Adipocyte (in vitro differentiated cells): ENCODE measurements at regions not wholly inside any gene's neighbourhood (a gene's known extent, or its start where the extent isn't known, plus 50 kb on each side); places are given as distances from the start of the nearest gene placed in this dataset.

Experiments used
- DNase-seq: peaks from one replicate; pipeline ENCODE4 v3.0.0-alpha.2; 2015; ENCODE audit warnings: low read depth
- H3K27me3 ChIP-seq: replicated peaks from 2 replicates; pipeline ENCODE4 v1.7.0; 2013; ENCODE audit warnings: mild to moderate bottlenecking, low read length, moderate library complexity; ENCODE audit not compliant: control insufficient read depth, insufficient read depth
- H3K36me3 ChIP-seq: 2 replicates; pipeline ENCODE4 v1.7.0; 2013; ENCODE audit warnings: low read length, mild to moderate bottlenecking, moderate library complexity; ENCODE audit not compliant: control insufficient read depth, insufficient read depth, severe bottlenecking
- H3K4me1 ChIP-seq: 2 replicates; pipeline ENCODE4 v1.7.0; 2013; ENCODE audit warnings: mild to moderate bottlenecking, low read length, moderate library complexity; ENCODE audit not compliant: control insufficient read depth, insufficient read depth
- H3K4me3 ChIP-seq: 2 replicates; pipeline ENCODE4 v1.7.0; 2013; ENCODE audit warnings: mild to moderate bottlenecking, low read length, moderate library complexity
- H3K9ac ChIP-seq: 2 replicates; pipeline ENCODE4 v1.7.0; 2013; ENCODE audit warnings: mild to moderate bottlenecking, low read length, moderate library complexity
- H3K9me3 ChIP-seq: 2 replicates; pipeline ENCODE4 v1.7.0; 2013; ENCODE audit warnings: mild to moderate bottlenecking, low read length, moderate library complexity; ENCODE audit not compliant: control insufficient read depth

GRCh38 chr1:108082738-108083562 is 117.2 kb downstream of the SLC25A24 start:
- DNase-seq: no peak
- H3K27me3 ChIP-seq: no peaks in the 10 kb centered on the region
- H3K4me3 ChIP-seq: no peak overlapping the region
- no peaks in the 10 kb centered on the region for H3K36me3 ChIP-seq
- H3K9me3 ChIP-seq: no peaks in the 10 kb centered on the region
- no peak overlapping the region for H3K9ac ChIP-seq
- peaks cover 8% of the 10 kb centered on the region for H3K4me1 ChIP-seq

GRCh38 chr1:108082001-108082400 is 117.0 kb upstream of the VAV3 start:
- H3K4me1 ChIP-seq: peaks cover 2% of the 10 kb centered on the region
- H3K9ac ChIP-seq: no peak overlapping the region
- no peak overlapping the region for H3K4me3 ChIP-seq
- H3K9me3 ChIP-seq: no peaks in the 10 kb centered on the region
- no peaks in the 10 kb centered on the region for H3K27me3 ChIP-seq
- no peaks in the 10 kb centered on the region for H3K36me3 ChIP-seq
- no peak for DNase-seq

GRCh38 chr1:108080448-108080847 is 115.5 kb upstream of the VAV3 start:
- Histone ChIP-seq H3K4me3 (no peak overlapping the region), H3K9ac (no peak overlapping the region), H3K27me3 (no peaks in the 10 kb centered on the region), H3K9me3 (no peaks in the 10 kb centered on the region), H3K36me3 (no peaks in the 10 kb centered on the region), H3K4me1 (no peaks in the 10 kb centered on the region)
- DNase-seq: no peak

GRCh38 chr1:108079440-108080025 is 114.6 kb upstream of the VAV3 start:
- no peak for DNase-seq
- Histone ChIP-seq H3K4me3 (no peak overlapping the region), H3K27me3 (no peaks in the 10 kb centered on the region), H3K36me3 (no peaks in the 10 kb centered on the region), H3K9ac (no peak overlapping the region), H3K9me3 (no peaks in the 10 kb centered on the region), H3K4me1 (no peaks in the 10 kb centered on the region)

GRCh38 chr1:108077991-108078390 is 113.0 kb upstream of the VAV3 start:
- H3K9me3 ChIP-seq: no peaks in the 10 kb centered on the region
- no peak overlapping the region for H3K4me3 ChIP-seq
- H3K4me1 ChIP-seq: no peaks in the 10 kb centered on the region
- no peak for DNase-seq
- H3K36me3 ChIP-seq: no peaks in the 10 kb centered on the region
- no peak overlapping the region for H3K9ac ChIP-seq
- no peaks in the 10 kb centered on the region for H3K27me3 ChIP-seq

GRCh38 chr1:108075055-108075454 is 110.1 kb upstream of the VAV3 start:
- no peaks in the 10 kb centered on the region for H3K27me3 ChIP-seq
- H3K4me1 ChIP-seq: no peaks in the 10 kb centered on the region
- H3K9me3 ChIP-seq: no peaks in the 10 kb centered on the region
- H3K4me3 ChIP-seq: no peak overlapping the region
- H3K9ac ChIP-seq: no peak overlapping the region
- no peak for DNase-seq
- H3K36me3 ChIP-seq: no peaks in the 10 kb centered on the region

GRCh38 chr1:108072776-108073175 is 107.8 kb upstream of the VAV3 start:
- H3K27me3 ChIP-seq: no peaks in the 10 kb centered on the region
- no peaks in the 10 kb centered on the region for H3K4me1 ChIP-seq
- H3K9ac ChIP-seq: no peak overlapping the region
- H3K36me3 ChIP-seq: no peaks in the 10 kb centered on the region
- DNase-seq: no peak
- no peak overlapping the region for H3K4me3 ChIP-seq
- H3K9me3 ChIP-seq: no peaks in the 10 kb centered on the region

- no peaks in the 10 kb centered on the region for H3K9me3 ChIP-seq
- no peak for DNase-seq
- no peaks in the 10 kb centered on the region for H3K4me1 ChIP-seq
- H3K9ac ChIP-seq: no peak overlapping the region
- H3K27me3 ChIP-seq: no peaks in the 10 kb centered on the region
- H3K4me3 ChIP-seq: no peak overlapping the region
- H3K36me3 ChIP-seq: no peaks in the 10 kb centered on the region
Observed at GRCh38 chr1:108072212-108072611, 107.2 kb upstream of the VAV3 start.

- Histone ChIP-seq H3K4me3 (no peak overlapping the region), H3K9ac (no peak overlapping the region), H3K27me3 (no peaks in the 10 kb centered on the region), H3K36me3 (no peaks in the 10 kb centered on the region), H3K4me1 (no peaks in the 10 kb centered on the region), H3K9me3 (no peaks in the 10 kb centered on the region)
- no peak for DNase-seq
Observed at GRCh38 chr1:108071601-108072000, 106.6 kb upstream of the VAV3 start.

GRCh38 chr1:108070662-108071061 is 105.7 kb upstream of the VAV3 start:
- no peaks in the 10 kb centered on the region for H3K27me3 ChIP-seq

GRCh38 chr1:108067884-108068540 is 103.0 kb upstream of the VAV3 start:
- no peak for DNase-seq
- Histone ChIP-seq H3K4me1 (no peaks in the 10 kb centered on the region), H3K9ac (no peak overlapping the region), H3K36me3 (no peaks in the 10 kb centered on the region), H3K27me3 (no peaks in the 10 kb centered on the region), H3K4me3 (no peak overlapping the region), H3K9me3 (no peaks in the 10 kb centered on the region)

More at GRCh38 chr1:108070662-108071061, 105.7 kb upstream of the VAV3 start:
- H3K36me3 ChIP-seq: no peaks in the 10 kb centered on the region
- no peak overlapping the region for H3K9ac ChIP-seq
- no peak for DNase-seq
- no peaks in the 10 kb centered on the region for H3K4me1 ChIP-seq
- H3K9me3 ChIP-seq: no peaks in the 10 kb centered on the region
- no peak overlapping the region for H3K4me3 ChIP-seq
